T-helper 1 cell (primary cell): ENCODE measurements at regions not wholly inside any gene's neighbourhood (a gene's known extent, or its start where the extent isn't known, plus 50 kb on each side); places are given as distances from the start of the nearest gene placed in this dataset.
"Not testable (repeated sequence)": the region's sequence is repeated elsewhere in the genome, so short reads cannot be mapped to it uniquely, and the experiment has no call there.

Source experiments
- DNase-seq, 5 donors: peaks; one replicate each; pipeline ENCODE4 v3.0.0-alpha.2; 2012 to 2020

DNA sequence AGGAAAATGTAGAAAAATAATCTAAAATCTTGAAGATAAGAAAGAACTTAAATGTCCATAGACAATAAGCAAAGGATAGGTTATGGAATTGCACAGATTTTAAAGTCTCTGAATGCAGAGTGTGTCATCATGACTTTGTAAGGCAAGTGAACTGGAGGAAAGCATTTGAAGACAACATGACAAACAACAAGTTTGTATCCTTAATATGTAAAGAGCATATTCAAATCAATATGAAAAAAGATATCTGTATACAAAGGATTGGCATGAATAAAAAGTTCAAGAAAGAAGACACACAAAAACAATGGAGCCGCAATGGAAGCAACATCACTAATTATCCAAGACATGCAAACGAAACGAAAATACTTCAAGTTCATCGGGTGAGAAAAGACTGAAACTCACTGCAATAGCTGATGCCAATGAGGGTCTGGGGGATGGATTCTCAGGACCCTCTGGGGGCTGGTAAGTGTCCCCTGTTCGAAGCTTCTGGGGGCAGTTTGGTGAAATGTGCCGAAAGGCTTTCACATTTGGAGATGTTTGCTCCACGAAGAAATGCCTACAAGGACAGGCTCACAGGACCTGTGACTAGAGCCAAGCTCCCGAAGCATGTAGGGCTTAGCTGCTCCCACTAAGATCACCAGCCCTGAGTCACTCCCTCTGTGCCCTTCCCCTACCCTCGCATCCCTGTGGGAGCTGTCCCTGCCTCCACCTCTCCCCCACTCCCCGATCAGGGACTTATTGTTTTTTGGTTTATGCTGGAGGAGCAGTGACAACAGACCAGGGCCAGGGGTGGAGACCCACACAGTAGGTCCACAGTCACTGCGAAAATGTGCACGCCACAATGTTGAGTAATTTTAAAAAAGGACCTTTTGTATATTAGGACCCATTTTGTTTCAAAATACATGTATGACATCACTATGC is 345.7 kb upstream of the SFSWAP start:
- no peak for DNase-seq

DNA sequence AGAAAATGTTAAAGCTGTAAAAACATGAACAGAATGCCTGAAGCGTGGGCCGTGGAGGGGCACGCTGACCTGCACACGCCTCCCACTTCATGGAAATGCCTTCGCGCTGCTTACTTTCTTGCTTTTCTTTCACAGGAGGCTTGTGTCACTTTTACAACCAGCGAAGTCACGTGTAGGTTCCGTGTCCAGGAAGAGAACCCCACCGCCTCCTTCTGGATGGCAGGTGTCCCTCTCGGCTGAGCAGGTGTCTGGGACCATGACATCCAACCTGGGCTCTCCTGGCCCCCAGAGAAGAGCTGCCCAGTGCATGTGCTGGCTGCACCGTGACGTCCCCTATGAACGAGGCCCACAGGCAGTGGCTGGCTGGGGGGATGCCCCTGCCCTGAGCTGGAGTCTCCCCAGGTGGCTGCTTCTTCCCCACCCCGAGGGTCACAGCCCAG is 345.0 kb upstream of the SFSWAP start:
- DNase-seq: no peak

DNA sequence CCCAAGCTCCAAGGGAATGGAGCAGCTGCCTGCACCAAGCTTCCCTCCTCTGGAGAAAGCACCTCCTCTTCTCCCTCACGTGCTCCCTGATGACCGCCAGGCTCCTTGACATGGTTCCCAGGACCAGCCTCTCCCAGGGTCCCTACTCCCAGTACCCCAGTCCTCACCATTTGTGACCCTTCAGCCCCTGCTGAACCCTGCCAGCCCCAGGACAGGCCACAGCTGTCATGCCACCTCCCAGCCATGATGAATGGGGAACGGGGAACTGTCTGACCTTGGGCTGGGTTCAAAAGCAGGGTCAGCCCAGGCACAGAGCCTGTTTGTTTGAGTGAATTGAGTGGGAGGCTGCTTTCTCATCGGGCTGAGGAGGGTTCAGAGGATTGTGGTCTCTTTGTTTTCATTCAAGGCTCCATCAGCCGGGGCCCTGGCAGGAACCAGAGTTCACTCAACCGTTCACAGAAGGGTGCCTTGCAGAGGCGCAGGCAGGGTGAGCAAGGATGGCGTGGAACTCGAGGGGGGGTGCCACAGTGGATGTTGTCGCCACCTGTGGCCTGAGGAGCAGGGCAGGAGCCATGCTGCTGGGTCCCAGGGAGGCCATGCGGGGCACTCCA is 344.5 kb upstream of the SFSWAP start:
- no peak for DNase-seq

DNA sequence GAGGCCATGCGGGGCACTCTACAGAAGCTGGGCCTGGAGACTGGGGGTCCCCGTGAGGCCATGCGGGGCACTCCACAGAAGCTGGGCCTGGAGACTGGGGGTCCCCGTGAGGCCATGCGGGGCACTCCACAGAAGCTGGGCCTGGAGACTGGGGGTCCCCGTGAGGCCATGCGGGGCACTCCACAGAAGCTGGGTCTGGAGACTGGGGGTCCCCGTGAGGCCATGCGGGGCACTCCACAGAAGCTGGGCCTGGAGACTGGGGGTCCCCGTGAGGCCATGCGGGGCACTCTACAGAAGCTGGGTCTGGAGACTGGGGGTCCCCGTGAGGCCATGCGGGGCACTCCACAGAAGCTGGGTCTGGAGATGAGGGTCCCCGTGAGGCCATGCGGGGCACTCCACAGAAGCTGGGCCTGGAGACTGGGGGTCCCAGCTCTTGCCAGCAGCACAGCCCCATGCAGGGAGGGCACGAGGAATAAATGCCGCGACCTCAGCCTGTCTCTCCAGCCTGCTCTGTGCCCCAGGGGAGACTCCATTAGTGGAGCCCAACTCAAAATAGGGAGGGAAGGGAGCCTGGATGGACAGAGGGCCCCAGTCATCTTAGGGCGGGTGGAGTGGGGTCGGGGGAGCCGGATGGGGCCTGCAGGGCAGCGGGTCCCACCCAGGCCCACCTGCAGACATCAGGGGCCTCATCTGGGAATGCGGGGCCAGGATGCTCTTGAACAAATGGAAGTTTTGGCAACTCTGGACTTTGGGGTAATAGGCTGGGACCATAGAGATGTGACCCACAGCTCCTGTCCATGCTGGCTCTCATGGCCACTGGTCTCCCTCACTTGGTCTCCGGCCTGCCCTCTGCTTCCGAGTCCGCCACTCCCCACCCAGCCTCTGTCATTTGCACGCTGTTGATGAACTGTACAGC is 343.6 kb upstream of the SFSWAP start:
- not testable (repeated sequence) for DNase-seq

DNA sequence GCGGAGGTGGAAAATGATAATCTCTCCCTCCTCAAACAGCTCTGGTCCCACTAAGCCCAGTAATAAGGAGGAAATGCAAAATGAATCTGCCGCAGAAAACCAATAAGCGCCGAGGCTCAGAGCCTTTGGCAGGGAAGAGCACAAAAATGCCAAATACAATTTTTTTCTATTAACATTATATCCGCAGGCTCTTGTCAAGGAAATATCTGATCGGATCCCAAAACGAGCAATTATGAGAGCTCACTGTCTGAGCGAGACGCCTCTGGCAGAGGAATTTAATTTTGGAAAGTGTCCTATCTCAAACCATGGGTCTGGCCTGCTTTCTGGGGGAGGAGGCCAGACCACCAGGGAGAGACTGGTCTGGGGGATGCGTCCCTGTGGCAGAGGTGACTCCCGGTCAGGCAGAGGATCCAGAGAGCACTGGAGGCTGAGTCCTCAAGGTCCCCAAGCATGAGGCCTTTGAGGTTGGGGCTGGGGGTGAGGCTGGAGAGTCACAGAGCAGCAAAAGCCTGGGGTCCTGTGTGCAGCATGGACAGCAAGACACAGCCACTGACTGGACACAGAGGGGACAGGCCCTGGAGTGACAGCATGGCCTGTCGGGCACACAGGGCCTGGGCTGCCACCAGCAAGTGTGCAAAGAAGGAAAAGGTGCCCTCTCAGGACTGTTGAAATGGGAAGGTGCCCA is 342.8 kb upstream of the SFSWAP start:
- DNase-seq: no peak

DNA sequence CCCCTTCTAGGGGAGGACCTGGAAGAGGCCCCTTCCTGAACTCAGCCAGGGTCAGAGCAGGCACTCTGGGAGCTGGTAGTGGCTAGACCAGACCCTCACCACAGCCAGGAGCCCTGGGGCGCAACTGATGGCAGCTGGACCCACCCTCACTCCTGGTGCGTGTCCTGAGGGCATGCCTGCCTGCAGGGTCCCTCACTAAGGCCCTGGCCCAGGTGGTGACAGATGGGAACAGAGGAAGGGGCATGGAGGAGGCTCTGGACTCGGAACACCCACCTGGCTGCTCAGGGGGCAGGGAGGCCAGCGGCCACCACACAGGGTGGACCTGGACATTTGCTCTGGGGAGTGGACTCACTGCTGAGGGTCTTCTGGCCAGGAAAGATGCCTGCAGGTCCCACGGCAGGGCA is 342.2 kb upstream of the SFSWAP start:
- DNase-seq: no peak

DNA sequence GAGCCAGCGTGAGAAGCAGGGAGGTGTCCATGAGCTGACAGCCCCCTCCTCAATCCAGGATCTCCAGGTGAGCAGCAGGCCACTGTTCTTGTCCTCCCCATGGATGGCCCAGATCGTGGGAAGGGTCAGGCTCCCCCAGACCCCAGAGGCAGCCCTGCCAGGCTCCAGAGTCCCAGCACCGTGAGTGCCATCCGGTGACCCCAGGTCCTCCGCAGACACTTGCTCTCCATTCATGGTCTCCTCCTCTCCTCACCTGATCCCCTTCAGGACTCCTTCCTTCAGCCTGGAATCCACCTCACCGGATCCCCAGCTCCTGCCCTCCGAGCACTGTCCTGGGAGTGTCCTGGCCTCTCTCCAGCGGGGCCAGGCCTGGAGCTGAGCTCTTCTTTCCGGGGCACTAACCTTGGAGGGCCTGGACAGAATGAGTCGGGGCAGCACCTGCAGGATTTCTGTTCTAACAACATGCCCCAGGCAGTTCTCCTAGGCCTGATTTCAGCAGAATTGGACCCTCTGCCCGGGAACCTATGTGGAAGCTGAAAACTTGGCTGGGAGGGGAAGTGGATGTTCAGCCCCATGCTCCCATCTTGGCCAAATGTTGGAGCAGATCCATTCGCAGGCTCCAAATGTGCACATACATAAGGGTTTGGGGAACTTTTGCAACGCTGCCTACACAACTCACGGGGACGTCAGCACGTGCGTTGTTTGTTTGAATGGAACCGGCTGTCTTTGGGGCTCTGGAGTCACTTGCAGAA is 341.6 kb upstream of the SFSWAP start:
- DNase-seq: no peak

DNA sequence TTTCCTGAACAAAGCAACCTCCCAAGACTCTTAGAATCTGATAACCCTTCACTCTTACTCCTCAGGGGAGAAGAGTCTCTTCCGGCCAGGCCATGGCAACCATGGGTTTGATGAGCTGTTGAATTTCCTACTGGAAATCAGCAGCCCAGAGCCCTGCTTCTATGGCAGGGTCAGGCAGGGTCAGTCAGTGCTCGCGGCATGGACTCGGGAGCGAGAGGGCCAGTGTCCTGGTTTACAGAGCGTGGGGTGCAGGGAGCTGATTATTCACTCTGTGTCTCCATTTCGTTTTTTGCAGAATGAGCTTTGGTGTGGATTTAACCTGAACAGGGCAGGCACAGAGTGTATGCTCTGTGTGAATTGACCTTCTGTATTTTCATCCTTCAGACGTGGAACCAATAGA is 340.6 kb upstream of the SFSWAP start:
- no peak for DNase-seq

DNA sequence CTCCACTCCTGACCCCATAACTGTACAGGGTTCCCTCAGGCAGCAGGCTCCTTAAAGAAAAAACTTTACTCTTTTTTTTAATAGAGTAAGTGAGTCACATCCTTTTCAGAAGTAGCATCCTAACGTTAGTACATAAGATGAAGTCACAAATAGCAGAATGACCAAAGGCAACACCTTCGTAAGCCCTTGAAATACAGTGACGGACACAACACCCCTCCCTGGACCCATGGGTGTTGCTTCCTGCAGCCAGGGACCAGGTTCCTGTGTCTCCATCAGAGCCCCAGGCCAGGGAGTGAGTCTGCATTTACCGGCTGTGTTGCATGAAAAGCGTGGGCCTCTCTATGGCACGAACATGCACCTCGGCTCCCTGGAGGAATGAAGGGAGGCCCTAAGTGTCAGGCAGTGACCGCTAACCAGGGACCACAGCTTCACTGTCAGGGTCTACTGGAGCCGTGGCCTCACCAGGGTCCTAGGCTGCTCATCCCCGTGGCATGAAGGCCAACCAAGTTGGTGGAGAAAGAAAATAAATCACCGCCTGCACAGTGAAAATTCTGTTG is 340.0 kb upstream of the SFSWAP start:
- DNase-seq: no peak

DNA sequence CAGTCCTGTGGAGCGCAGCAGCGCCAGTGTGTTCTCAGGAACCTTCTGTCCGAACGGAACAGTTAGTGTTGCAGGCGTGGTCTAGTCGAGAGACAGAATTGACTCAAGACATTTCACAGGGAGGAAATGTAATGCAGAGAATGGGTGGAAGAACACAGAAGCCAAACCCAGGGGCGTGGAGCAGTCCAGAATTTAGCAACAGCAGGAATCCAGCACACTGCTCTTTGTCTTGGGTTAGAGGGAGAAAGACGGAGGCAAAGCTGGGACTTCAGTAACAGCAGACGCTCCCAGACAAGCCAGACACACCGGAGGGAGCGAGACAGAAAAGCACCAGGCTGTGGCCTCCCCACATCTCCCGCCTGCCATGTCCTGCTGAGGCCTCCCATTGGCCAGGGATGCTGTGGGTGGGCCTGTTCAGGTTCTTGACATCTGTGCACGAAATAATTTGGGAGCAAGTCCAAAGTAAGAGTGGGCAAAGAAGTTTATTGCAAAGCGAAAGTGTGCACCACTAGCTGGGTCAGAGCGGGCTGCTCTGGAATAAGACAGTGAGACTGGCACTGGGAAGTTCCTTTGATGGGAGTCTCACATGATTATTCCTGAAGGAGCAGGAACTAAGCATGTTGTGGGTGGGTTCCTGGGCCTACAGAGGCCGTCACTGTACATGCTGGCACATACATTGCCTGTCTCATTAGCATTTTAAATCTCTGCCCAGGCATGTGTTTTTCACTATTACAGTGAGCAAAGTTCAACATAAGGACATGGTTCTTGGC is 339.3 kb upstream of the SFSWAP start:
- DNase-seq: no peak

DNA sequence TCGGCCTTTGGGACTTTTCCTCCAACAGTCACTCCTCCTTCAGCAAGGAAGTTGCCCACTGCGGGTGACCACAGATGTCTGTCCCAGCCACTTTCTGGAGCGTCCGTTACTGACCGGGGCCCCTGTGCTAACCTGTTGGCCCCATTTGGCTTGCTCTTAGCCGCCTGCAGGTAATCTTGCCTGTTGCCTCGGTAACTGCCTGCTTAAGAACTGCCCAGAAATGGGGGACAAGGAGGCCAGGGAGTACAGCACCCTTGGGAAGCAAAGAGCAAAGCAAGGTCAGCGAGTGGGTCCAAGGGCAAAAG is 338.8 kb upstream of the SFSWAP start:
- DNase-seq: no peak

DNA sequence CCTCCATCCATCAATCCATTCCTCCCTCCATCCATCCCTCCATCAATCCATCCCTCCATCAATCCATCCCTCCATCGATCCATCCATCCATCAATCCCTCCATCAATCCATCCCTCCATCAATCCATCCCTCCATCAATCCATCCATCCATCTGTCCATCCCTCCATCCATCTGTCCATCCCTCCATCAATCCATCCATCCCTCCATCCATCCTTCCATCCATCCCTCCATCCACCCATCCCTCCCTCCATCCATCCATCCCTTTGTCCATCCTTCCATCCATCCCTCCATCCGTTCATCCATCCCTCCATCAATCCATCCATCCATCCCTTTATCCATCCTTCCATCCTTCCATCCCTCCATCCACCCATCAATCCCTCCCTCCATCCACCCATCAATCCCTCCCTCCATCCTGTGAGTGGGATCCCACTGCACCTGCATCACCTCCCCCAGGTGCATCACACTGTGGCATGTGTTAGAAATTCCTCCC is 338.1 kb upstream of the SFSWAP start:
- no peak for DNase-seq

DNA sequence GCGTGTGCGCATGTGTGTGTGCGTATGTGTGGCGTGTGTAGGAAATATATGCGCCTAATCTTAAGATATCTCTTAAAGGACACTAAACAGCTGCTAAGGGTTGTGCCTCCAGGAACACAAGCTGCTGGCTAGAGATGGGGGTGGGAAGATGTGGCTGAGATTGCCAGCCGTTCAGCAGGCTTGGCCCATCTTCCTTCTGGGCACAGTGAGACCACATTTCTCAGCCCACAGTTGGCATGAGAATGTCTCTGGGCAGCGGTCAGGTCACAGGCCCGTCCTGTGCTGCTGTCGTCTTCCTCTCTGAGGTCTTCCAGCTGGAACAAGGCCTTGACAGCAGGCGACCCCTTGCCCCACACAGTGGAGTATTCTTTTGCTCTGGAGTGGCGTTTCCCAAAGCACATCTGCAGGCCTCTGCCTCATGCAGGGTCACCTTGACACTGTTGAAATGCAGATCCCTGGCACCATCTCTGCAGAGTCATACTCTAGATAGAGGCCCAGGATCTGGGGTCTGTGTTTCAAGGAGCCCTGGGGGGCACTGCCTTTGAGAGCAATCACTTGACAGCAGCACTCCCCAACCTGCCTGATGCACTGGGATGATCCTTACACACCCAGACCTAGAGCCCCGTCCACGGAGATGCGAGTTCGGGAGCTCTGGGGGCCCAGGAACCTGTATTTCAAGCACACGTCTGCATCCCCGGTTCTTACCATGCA is 335.5 kb upstream of the SFSWAP start:
- DNase-seq: no peak

DNA sequence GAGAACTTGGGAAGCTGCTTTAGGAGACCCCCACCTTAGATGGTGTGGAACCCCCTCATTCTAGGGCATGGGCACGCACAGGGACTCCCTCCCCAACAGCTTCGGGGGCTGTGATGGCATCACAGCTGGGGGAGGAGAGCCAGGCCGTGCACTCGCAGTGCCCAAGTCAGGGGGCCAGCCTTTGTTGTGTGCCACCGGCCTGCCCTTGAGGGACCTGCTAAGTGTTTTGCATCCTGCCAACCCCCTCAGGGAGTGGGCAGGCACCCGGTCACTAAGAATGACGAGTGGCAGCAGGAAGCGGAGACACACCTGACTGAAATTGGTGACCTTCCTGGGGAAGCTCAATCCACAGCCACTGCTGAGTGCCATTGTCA is 334.9 kb upstream of the SFSWAP start:
- no peak for DNase-seq

DNA sequence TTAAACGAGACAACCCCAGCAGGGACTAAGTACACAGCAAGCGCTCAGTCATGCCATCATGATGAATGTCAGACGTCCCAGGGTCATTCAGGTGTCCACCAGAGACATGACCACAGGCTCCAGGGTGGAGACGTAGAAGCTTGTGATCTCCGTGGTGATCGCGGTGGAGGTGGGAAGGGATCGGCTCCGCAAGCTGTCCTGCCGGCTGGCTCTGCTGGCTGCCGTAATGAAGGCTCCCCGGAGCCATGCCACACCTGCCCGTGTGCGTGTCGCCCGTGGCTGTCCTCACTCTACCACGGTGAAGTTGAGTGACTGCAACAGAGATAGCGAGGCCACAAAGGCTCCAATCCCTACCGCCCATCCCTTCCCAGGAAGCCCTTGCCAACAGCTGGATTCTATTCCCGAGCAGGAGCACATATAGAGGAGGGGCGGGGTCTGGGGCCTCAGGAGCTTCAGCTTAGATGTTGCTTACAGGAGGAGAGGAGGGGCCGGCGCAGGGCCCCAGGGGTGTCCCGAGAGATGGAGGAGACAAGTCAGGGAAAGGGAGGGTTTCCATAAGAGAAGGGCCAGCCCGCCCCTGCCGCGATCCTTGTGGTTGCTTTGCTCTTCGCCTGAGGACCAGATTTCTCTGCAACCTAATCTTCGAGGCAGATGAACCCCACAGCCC is 332.6 kb upstream of the SFSWAP start:
- DNase-seq: no peak

DNA sequence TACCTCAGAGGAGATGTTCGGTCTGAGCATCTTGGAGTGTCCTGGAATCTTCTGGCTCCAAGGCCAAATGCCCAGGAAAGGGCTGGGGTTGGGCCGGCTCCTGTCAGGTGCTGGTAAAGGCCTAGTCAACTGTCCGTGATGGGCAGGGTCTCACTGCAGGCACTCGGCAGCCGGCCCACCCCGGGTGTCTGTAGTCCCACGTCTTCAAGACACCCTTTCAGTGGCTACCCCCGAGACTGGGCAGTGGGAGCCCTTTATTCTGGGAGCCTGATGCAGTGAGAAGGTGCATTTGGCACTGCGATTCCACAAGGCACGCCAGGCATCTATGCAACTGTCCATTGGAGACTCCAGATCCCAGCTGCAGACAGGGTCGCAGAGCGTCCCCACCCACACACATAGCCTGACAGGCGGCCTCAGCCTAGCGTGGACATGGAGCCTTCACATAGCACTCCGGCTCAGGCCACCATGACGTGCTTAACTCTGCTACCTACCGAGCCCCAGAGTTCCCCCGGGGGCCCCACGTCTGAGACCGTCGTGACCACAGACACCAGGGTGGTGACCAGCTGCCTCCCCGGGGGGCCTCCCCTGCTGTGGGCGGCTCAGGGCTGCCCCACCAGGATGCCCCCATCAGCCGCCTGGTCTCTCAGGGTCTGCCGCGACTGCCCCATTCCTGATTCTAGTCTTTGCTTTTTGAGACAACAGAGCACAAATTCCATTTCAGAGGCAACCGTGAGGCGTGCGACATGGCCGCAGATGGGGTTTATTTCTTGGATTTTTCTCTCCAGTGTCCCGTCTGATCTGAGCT is 331.8 kb upstream of the SFSWAP start:
- no peak for DNase-seq

DNA sequence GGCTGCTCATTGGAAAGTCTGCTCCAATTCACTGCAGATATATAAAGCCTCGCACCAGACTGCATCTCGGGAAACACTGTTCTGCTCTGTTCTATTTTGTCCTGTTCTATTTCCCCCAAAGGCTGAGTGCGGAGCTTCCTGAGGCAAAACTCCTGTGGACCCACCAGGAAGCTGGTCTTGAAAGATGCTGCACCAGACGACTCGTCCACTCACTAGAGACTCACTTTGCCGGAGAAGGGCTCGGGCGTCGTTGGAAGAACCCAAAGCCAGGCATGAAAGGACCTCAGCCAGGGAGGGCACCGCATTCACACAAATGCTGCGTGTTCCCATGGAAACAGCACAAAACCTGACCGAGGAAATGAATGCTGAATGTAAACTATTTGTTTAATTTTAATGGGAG is 331.2 kb upstream of the SFSWAP start:
- no peak for DNase-seq

DNA sequence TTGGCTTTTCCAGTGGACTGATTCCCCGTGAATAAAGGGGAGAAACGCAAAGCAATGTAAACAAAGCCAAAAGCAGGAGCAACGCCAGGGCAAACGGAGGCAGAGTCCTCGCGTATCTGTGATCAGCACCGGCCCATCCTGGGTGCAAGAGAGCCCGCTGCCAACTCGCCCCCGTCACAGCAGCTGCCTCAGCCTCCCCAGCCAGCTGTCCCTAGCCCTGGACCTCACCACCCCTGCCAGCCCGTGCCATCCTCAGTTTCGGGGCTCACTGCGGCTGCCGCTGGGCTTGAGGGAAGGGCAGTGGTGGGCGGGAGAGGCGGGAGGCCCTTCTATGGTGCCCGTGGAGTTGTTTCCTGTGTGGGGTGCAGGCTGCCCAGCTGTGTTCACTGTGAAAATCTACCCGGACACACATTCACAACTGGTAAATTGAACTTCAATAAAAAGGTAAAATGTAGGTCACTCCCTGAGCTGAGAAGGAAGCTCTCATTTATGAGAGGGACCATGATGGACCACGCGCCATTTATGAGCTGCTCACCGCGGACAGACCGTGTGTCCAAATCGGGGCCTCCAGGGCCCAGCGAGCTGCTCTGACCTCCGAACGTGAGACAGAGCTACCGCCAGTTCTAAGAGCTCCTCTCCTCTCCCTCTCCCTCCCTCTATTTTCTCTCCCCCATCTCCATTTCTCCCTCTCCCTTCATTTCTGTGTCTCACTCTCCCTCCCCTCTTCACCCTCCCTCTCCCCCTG is 330.5 kb upstream of the SFSWAP start:
- DNase-seq: no peak
